HEK293 (cell line): ENCODE measurements at regions not wholly inside any gene's neighbourhood (a gene's known extent, or its start where the extent isn't known, plus 50 kb on each side); places are given as distances from the start of the nearest gene placed in this dataset.
"Not testable (repeated sequence)": the region's sequence is repeated elsewhere in the genome, so short reads cannot be mapped to it uniquely, and the experiment has no call there.

Experiments
- CTCF ChIA-PET: fragments of 350-600 bp; formaldehyde crosslinking; extraction: SDS; loops from one replicate; lab custom pipeline; 2021; ENCODE audit warnings: antibody characterized with exemption; lab: Yijun Ruan, JAX
- POLR2A ChIA-PET: fragments of 300-600 bp; formaldehyde crosslinking; extraction: SDS; loops from one replicate; lab custom pipeline; 2020; ENCODE audit warnings: antibody characterized with exemption, inconsistent platforms; lab: Yijun Ruan, JAX
- H3K27ac ChIP-seq: fragments of 200-500 bp; sonication (Bioruptor generic); 2 replicates; pipeline ENCODE4 v1.5.1; 2014; ENCODE audit warnings: low read depth, low read length, control low read depth, inconsistent platforms; ENCODE audit errors: extremely low read depth
- H3K36me3 ChIP-seq, 2 experiments: fragments of 200-500 bp in 1 of 2; sonication (Bioruptor generic) in 1 of 2; 1 replicate in 1 of 2; 2 replicates in 1 of 2; pipeline ENCODE4 v1.5.1; 2014 to 2017; ENCODE audit warnings: inconsistent platforms in 2 of 2, low read length in 2 of 2; ENCODE audit not compliant: control insufficient read depth in 2 of 2, insufficient read depth in 1 of 2
- H3K4me1 ChIP-seq: fragments of 200-500 bp; sonication (Bioruptor generic); 2 replicates; pipeline ENCODE4 v1.5.1; 2014; ENCODE audit warnings: mild to moderate bottlenecking, low read length, inconsistent platforms; ENCODE audit not compliant: control insufficient read depth, insufficient read depth
- H3K4me3 ChIP-seq: 2 replicates; pipeline ENCODE4 v1.5.1; 2011; ENCODE audit warnings: low read depth, mild to moderate bottlenecking, control low read depth, low read length, moderate library complexity
- H3K9me3 ChIP-seq: fragments of 200-500 bp; sonication (Bioruptor generic); 2 replicates; pipeline ENCODE4 v1.5.1; 2014; ENCODE audit warnings: low read depth, low read length, inconsistent platforms; ENCODE audit not compliant: control insufficient read depth, insufficient read depth
- GFI1B ChIP-seq: fragments of 450-650 bp; formaldehyde crosslinking; IDR thresholded peaks from 2 replicates; pipeline ENCODE4 v1.5.1; 2016; ENCODE audit warnings: missing biosample characterization, missing genetic modification characterization
- HOXD13 ChIP-seq: sonication (generic); formaldehyde crosslinking; IDR thresholded peaks from 2 replicates; pipeline ENCODE4 v1.8.0; 2022; ENCODE audit warnings: missing genetic modification reagents, borderline replicate concordance
- SCRT1 ChIP-seq: fragments of 450-650 bp; formaldehyde crosslinking; IDR thresholded peaks from 2 replicates; pipeline ENCODE4 v1.5.1; 2016; ENCODE audit warnings: missing biosample characterization, missing genetic modification characterization, borderline replicate concordance
- TCF7L2 ChIP-seq: IDR thresholded peaks from 2 replicates; pipeline ENCODE4 v1.6.1; 2011; ENCODE audit warnings: low read depth, mild to moderate bottlenecking, inconsistent platforms, low read length, moderate library complexity, borderline replicate concordance
- ZBTB1 ChIP-seq: fragments of 450-650 bp; formaldehyde crosslinking; IDR thresholded peaks from 2 replicates; pipeline ENCODE4 v1.5.1; 2016; ENCODE audit warnings: missing biosample characterization, missing genetic modification characterization
- ZNF155 ChIP-seq: fragments of 450-650 bp; formaldehyde crosslinking; IDR thresholded peaks from 2 replicates; pipeline ENCODE4 v1.5.1; 2016; ENCODE audit warnings: missing biosample characterization, missing genetic modification characterization
- ZNF19 ChIP-seq: fragments of 450-650 bp; formaldehyde crosslinking; IDR thresholded peaks from 2 replicates; pipeline ENCODE4; 2016; ENCODE audit warnings: missing biosample characterization, missing genetic modification characterization, low read depth
- ZNF239 ChIP-seq: fragments of 450-650 bp; formaldehyde crosslinking; IDR thresholded peaks from 2 replicates; pipeline ENCODE4 v1.5.1; 2016; ENCODE audit warnings: missing biosample characterization, missing genetic modification characterization
- ZNF266 ChIP-seq: fragments of 450-650 bp; formaldehyde crosslinking; IDR thresholded peaks from 2 replicates; pipeline ENCODE4 v1.5.1; 2016; ENCODE audit warnings: missing biosample characterization, missing genetic modification characterization, low read depth
- ZNF529 ChIP-seq: fragments of 450-650 bp; formaldehyde crosslinking; IDR thresholded peaks from 2 replicates; pipeline ENCODE4 v1.5.1; 2017; ENCODE audit warnings: missing genetic modification characterization, missing biosample characterization; ENCODE audit not compliant: insufficient replicate concordance
- ZNF555 ChIP-seq: fragments of 450-650 bp; formaldehyde crosslinking; conservative IDR thresholded peaks from 2 replicates; pipeline ENCODE4 v1.5.1; 2017; ENCODE audit warnings: missing biosample characterization, mild to moderate bottlenecking, missing genetic modification characterization, inconsistent platforms
- ZNF560 ChIP-seq: fragments of 450-650 bp; formaldehyde crosslinking; IDR thresholded peaks from 2 replicates; pipeline ENCODE4 v1.5.1; 2017; ENCODE audit warnings: missing biosample characterization, missing genetic modification characterization, borderline replicate concordance
- ZNF623 ChIP-seq: fragments of 450-650 bp; formaldehyde crosslinking; IDR thresholded peaks from 2 replicates; pipeline ENCODE4 v1.5.1; 2016; ENCODE audit warnings: missing biosample characterization, missing genetic modification characterization
- ZNF791 ChIP-seq: fragments of 450-650 bp; formaldehyde crosslinking; IDR thresholded peaks from 2 replicates; pipeline ENCODE4 v1.5.1; 2016; ENCODE audit warnings: missing biosample characterization, missing genetic modification characterization
- TF ChIP-seq, protein P1 (sequence below): sonication (generic); formaldehyde crosslinking; IDR thresholded peaks from 2 replicates; pipeline ENCODE4 v1.8.1; 2022; ENCODE audit warnings: mild to moderate bottlenecking, moderate library complexity, missing genetic modification reagents
- TF ChIP-seq, protein P2 (sequence below): fragments of 450-650 bp; formaldehyde crosslinking; IDR thresholded peaks from 2 replicates; pipeline ENCODE4 v1.5.1; 2016; ENCODE audit warnings: missing biosample characterization, missing genetic modification characterization, borderline replicate concordance
- TF ChIP-seq, protein P3 (sequence below): fragments of 450-650 bp; formaldehyde crosslinking; optimal IDR thresholded peaks from 2 replicates; pipeline ENCODE3; 2016; ENCODE audit warnings: missing biosample characterization, mild to moderate bottlenecking, missing genetic modification characterization
- TF ChIP-seq, protein P4 (sequence below): fragments of 450-650 bp; formaldehyde crosslinking; conservative IDR thresholded peaks from 2 replicates; pipeline ENCODE4 v1.5.1; 2016; ENCODE audit warnings: low read depth, missing biosample characterization, missing genetic modification characterization

DNA sequence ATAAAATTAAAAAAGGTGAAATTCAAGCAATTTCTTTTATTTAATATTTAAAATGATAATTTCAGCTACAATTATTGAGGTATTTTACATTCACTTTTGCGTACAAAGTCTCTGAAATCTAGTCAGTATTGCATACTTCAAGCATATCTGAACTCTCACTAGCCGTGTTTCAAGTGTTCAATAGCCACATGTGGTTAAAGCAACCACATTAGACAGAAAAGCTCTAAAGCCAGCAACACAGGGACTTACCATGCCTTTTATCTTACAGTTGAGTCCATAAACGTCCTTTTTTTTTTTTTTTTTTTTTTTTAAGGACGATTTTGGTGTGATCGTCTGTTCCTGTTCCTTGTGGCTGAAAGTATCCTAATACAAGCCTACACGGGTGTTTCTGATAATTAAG, 257.0 kb upstream of the RGMA start:
- POLR2A ChIA-PET: no interaction called here
- no peak overlapping the region for H3K4me3 ChIP-seq
- H3K4me1 ChIP-seq: no peaks in the 10 kb centered on the region
- no peak overlapping the region for H3K27ac ChIP-seq
- CTCF ChIA-PET: interaction anchor here (1.1 kb wide), 1 partner anchor 258 kb away, joined by 3 read pairs; no protein-coding TSS in a partner anchor
- no peaks in the 10 kb centered on the region for H3K9me3 ChIP-seq
- H3K36me3 ChIP-seq: no peaks in the 10 kb centered on the region
- TF ChIP-seq ZNF555 (tag by site-specific recombination) (no peak), ZNF560 (tag by site-specific recombination) (no peak), GFI1B (tag by site-specific recombination) (no peak), ZNF19 (tag by site-specific recombination) (no peak), ZNF239 (tag by site-specific recombination) (no peak), ZBTB1 (tag by site-specific recombination) (no peak)
- TF ChIP-seq, protein P1, sequence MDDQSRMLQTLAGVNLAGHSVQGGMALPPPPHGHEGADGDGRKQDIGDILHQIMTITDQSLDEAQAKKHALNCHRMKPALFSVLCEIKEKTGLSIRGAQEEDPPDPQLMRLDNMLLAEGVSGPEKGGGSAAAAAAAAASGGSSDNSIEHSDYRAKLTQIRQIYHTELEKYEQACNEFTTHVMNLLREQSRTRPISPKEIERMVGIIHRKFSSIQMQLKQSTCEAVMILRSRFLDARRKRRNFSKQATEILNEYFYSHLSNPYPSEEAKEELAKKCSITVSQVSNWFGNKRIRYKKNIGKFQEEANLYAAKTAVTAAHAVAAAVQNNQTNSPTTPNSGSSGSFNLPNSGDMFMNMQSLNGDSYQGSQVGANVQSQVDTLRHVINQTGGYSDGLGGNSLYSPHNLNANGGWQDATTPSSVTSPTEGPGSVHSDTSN (CRISPR knock-in tag): no peak
- TF ChIP-seq, all 188 proteins: peak for 0

DNA sequence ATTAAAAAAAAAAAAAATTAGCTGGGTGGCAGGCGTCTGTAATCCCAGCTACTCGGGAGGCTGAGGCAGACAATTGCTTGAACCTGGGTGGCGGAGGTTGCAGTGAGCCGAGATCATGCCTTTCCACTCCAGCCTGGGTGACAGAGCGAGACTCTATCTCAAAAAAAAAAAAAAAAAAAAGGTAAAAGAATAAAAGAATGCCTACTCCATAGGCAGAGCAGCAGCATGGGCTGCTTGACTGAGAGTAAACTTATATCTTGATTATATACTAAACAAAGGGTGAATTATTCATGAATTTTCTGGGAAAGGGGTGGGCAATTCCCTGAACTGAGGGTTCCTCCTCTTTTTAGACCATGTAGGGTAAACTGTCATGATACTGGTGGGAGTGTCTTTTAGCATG, 254.4 kb upstream of the RGMA start:
- ChIA-PET CTCF (interaction anchor here (0.9 kb wide), 1 partner anchor 9 kb away, joined by 4 read pairs; no protein-coding TSS in a partner anchor), POLR2A (interaction anchor here (0.7 kb wide), 1 partner anchor 594 kb away, joined by 9 read pairs; no protein-coding TSS in a partner anchor)
- not testable (repeated sequence) for H3K4me1 ChIP-seq, H3K4me3 ChIP-seq, H3K27ac ChIP-seq, H3K36me3 ChIP-seq, H3K9me3 ChIP-seq

DNA sequence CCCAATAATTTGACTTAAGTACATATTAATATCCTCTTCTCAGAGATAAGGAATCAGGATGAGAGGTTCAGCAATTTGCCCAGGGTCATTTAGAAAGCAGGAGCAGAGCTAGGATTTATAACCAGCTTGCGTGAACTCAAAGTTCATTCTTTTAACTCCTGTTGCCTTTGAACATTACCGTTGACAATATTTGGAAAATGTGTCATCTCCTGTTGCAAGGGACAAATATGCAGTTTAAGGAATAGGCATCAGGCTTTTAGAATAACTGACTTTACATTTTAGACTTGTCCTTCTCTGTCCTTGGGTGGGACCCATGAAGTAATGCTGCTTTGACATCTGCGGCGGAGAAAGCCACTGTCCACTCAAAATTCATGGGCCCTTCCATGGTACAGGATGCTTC, 252.2 kb upstream of the RGMA start:
- H3K4me3 ChIP-seq: no peak overlapping the region
- ChIA-PET CTCF (interaction anchor here (2.1 kb wide), 1 partner anchor 779 kb away, joined by 4 read pairs; no protein-coding TSS in a partner anchor), POLR2A (no interaction called here)
- H3K4me1 ChIP-seq: no peaks in the 10 kb centered on the region
- no peaks in the 10 kb centered on the region for H3K36me3 ChIP-seq
- H3K27ac ChIP-seq: no peak overlapping the region
- no peaks in the 10 kb centered on the region for H3K9me3 ChIP-seq
- no peak for TF ChIP-seq ZNF623 (tag by site-specific recombination)
- TF ChIP-seq SCRT1 (tag by site-specific recombination): no peak
- TF ChIP-seq ZNF155 (tag by site-specific recombination): no peak
- TF ChIP-seq TCF7L2: no peak
- no peak for TF ChIP-seq HOXD13 (CRISPR knock-in tag)
- TF ChIP-seq ZNF791 (tag by site-specific recombination): no peak
- TF ChIP-seq ZNF266 (tag by site-specific recombination): no peak
- TF ChIP-seq, protein P2, sequence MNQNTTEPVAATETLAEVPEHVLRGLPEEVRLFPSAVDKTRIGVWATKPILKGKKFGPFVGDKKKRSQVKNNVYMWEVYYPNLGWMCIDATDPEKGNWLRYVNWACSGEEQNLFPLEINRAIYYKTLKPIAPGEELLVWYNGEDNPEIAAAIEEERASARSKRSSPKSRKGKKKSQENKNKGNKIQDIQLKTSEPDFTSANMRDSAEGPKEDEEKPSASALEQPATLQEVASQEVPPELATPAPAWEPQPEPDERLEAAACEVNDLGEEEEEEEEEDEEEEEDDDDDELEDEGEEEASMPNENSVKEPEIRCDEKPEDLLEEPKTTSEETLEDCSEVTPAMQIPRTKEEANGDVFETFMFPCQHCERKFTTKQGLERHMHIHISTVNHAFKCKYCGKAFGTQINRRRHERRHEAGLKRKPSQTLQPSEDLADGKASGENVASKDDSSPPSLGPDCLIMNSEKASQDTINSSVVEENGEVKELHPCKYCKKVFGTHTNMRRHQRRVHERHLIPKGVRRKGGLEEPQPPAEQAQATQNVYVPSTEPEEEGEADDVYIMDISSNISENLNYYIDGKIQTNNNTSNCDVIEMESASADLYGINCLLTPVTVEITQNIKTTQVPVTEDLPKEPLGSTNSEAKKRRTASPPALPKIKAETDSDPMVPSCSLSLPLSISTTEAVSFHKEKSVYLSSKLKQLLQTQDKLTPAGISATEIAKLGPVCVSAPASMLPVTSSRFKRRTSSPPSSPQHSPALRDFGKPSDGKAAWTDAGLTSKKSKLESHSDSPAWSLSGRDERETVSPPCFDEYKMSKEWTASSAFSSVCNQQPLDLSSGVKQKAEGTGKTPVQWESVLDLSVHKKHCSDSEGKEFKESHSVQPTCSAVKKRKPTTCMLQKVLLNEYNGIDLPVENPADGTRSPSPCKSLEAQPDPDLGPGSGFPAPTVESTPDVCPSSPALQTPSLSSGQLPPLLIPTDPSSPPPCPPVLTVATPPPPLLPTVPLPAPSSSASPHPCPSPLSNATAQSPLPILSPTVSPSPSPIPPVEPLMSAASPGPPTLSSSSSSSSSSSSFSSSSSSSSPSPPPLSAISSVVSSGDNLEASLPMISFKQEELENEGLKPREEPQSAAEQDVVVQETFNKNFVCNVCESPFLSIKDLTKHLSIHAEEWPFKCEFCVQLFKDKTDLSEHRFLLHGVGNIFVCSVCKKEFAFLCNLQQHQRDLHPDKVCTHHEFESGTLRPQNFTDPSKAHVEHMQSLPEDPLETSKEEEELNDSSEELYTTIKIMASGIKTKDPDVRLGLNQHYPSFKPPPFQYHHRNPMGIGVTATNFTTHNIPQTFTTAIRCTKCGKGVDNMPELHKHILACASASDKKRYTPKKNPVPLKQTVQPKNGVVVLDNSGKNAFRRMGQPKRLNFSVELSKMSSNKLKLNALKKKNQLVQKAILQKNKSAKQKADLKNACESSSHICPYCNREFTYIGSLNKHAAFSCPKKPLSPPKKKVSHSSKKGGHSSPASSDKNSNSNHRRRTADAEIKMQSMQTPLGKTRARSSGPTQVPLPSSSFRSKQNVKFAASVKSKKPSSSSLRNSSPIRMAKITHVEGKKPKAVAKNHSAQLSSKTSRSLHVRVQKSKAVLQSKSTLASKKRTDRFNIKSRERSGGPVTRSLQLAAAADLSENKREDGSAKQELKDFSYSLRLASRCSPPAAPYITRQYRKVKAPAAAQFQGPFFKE (tag by site-specific recombination): no peak
- TF ChIP-seq, protein P1 (CRISPR knock-in tag): no peak
- TF ChIP-seq, protein P3, sequence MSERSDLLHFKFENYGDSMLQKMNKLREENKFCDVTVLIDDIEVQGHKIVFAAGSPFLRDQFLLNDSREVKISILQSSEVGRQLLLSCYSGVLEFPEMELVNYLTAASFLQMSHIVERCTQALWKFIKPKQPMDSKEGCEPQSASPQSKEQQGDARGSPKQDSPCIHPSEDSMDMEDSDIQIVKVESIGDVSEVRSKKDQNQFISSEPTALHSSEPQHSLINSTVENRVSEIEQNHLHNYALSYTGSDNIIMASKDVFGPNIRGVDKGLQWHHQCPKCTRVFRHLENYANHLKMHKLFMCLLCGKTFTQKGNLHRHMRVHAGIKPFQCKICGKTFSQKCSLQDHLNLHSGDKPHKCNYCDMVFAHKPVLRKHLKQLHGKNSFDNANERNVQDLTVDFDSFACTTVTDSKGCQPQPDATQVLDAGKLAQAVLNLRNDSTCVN: no peak
- TF ChIP-seq ZNF529 (tag by site-specific recombination): no peak
- TF ChIP-seq, protein P4, sequence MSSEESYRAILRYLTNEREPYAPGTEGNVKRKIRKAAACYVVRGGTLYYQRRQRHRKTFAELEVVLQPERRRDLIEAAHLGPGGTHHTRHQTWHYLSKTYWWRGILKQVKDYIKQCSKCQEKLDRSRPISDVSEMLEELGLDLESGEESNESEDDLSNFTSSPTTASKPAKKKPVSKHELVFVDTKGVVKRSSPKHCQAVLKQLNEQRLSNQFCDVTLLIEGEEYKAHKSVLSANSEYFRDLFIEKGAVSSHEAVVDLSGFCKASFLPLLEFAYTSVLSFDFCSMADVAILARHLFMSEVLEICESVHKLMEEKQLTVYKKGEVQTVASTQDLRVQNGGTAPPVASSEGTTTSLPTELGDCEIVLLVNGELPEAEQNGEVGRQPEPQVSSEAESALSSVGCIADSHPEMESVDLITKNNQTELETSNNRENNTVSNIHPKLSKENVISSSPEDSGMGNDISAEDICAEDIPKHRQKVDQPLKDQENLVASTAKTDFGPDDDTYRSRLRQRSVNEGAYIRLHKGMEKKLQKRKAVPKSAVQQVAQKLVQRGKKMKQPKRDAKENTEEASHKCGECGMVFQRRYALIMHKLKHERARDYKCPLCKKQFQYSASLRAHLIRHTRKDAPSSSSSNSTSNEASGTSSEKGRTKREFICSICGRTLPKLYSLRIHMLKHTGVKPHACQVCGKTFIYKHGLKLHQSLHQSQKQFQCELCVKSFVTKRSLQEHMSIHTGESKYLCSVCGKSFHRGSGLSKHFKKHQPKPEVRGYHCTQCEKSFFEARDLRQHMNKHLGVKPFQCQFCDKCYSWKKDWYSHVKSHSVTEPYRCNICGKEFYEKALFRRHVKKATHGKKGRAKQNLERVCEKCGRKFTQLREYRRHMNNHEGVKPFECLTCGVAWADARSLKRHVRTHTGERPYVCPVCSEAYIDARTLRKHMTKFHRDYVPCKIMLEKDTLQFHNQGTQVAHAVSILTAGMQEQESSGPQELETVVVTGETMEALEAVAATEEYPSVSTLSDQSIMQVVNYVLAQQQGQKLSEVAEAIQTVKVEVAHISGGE (tag by site-specific recombination): no peak
